DOHH2 (cell line): ENCODE measurements at regions not wholly inside any gene's neighbourhood (a gene's known extent, or its start where the extent isn't known, plus 50 kb on each side); places are given as distances from the start of the nearest gene placed in this dataset.

Experiments used
- EZH2phosphoT487 ChIP-seq: fragments of 200-600 bp; sonication (generic); IDR thresholded peaks from 2 replicates; pipeline ENCODE4 v1.6.1; 2017; ENCODE audit warnings: borderline replicate concordance, mild to moderate bottlenecking, antibody characterized with exemption, low read length, moderate library complexity, mixed read lengths
- TF ChIP-seq, protein P1 (sequence below): fragments of 200-600 bp; sonication (generic); IDR thresholded peaks from one replicate; pipeline ENCODE4 v1.5.1; 2014; ENCODE audit warnings: antibody characterized with exemption, mild to moderate bottlenecking, low read depth, low read length; ENCODE audit not compliant: poor library complexity, severe bottlenecking

GRCh38 chr3:135812057-135812456 is 153.5 kb upstream of the PPP2R3A start:
- TF ChIP-seq, protein P1, sequence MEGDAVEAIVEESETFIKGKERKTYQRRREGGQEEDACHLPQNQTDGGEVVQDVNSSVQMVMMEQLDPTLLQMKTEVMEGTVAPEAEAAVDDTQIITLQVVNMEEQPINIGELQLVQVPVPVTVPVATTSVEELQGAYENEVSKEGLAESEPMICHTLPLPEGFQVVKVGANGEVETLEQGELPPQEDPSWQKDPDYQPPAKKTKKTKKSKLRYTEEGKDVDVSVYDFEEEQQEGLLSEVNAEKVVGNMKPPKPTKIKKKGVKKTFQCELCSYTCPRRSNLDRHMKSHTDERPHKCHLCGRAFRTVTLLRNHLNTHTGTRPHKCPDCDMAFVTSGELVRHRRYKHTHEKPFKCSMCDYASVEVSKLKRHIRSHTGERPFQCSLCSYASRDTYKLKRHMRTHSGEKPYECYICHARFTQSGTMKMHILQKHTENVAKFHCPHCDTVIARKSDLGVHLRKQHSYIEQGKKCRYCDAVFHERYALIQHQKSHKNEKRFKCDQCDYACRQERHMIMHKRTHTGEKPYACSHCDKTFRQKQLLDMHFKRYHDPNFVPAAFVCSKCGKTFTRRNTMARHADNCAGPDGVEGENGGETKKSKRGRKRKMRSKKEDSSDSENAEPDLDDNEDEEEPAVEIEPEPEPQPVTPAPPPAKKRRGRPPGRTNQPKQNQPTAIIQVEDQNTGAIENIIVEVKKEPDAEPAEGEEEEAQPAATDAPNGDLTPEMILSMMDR, result no peak
- no peak for TF ChIP-seq EZH2phosphoT487
